ENCODE measurements at regions not wholly inside any gene's neighbourhood (a gene's known extent, or its start where the extent isn't known, plus 50 kb on each side); places are given as distances from the start of the nearest gene placed in this dataset.

- TF ChIP-seq ZNF184 (CRISPR knock-in tag; IDR thresholded peaks at IDR 0.05) (no peak), JUN (IDR thresholded peaks at IDR 0.05; ENCODE audit: borderline replicate concordance, low read depth, low read length) (no peak), JUN (CRISPR knock-in tag; IDR thresholded peaks at IDR 0.05; ENCODE audit: borderline replicate concordance) (no peak), CEBPG (CRISPR knock-in tag; IDR thresholded peaks at IDR 0.05) (no peak), CEBPG (tag; conservative IDR thresholded peaks at IDR 0.05 in 1 of 2, IDR thresholded peaks at IDR 0.05 in 1 of 2) (no peak), KLF16 (IDR thresholded peaks at IDR 0.05) (no peak), HMG20A (CRISPR knock-in tag; conservative IDR thresholded peaks at IDR 0.05) (no peak), SREBF2 (CRISPR knock-in tag; IDR thresholded peaks at IDR 0.05) (no peak), ZNF445 (CRISPR knock-in tag; IDR thresholded peaks at IDR 0.05; ENCODE audit: low read depth) (no peak)
- ChIA-PET CTCF (ENCODE audit: low intra/inter-chr PET ratio) (no interaction called here), POLR2A (no interaction called here)
- FAIRE-seq (no peak), ATAC-seq (no peak), DNase-seq (ENCODE audit: extremely low read depth in 1 of 4, low spot score in 3 of 4) (no peak)
- Histone ChIP-seq H3K36me3 (ENCODE audit: control insufficient read depth, insufficient read depth, low read length) (no peaks in the 10 kb centered on the region), H4K20me1 (replicated peaks; ENCODE audit: control insufficient read depth, insufficient read depth, low read length) (no peaks in the 10 kb centered on the region), H3K4me2 (ENCODE audit: insufficient read depth, low read length) (no peak overlapping the region), H3K79me2 (ENCODE audit: control insufficient read depth, insufficient read depth, low read length) (no peaks in the 10 kb centered on the region), H3K27me3 (ENCODE audit: control insufficient read depth in 2 of 2, insufficient read depth in 2 of 2, low read length in 2 of 2) (no peaks in the 10 kb centered on the region), H2AFZ (ENCODE audit: low read depth, low read length) (no peak overlapping the region), H3K27ac (ENCODE audit: extremely low read depth, low read depth, low read length) (no peak overlapping the region), H3K9ac (ENCODE audit: insufficient read depth in 1 of 2, low read depth in 2 of 2, low read length in 2 of 2) (no peak overlapping the region), H3K4me1 (replicated peaks in 1 of 2; ENCODE audit: control insufficient read depth in 2 of 2, insufficient read depth in 2 of 2, low read length in 2 of 2) (no peaks in the 10 kb centered on the region), H3K9me3 (replicated peaks; ENCODE audit: control insufficient read depth, insufficient read depth, low read depth, low read length) (no peaks in the 10 kb centered on the region; the same call in 1 of the 2 replicates), H3K4me3 (no peak overlapping the region), H3K9me1 (ENCODE audit: control insufficient read depth, insufficient read depth, low read length) (no peaks in the 10 kb centered on the region)
- BruUV-seq (replicated peaks) = no TSS peak
- in situ Hi-C loops (cut with MboI) (no loop called here), intact Hi-C loops (cut with micrococcal nuclease) (no loop called here)
These were observed 490.1 kb upstream of the ARRDC4 start for GRCh38 chr15:97470417-97470816.

- Histone ChIP-seq H3K9ac (ENCODE audit: insufficient read depth in 1 of 2, low read depth in 2 of 2, low read length in 2 of 2) (no peak overlapping the region), H3K9me3 (replicated peaks; ENCODE audit: control insufficient read depth, insufficient read depth, low read depth, low read length) (no peaks in the 10 kb centered on the region; the same call in 1 of the 2 replicates), H2AFZ (ENCODE audit: low read depth, low read length) (no peak overlapping the region), H3K4me1 (replicated peaks in 1 of 2; ENCODE audit: control insufficient read depth in 2 of 2, insufficient read depth in 2 of 2, low read length in 2 of 2) (no peaks in the 10 kb centered on the region), H3K4me2 (ENCODE audit: insufficient read depth, low read length) (no peak overlapping the region), H3K27me3 (ENCODE audit: control insufficient read depth in 2 of 2, insufficient read depth in 2 of 2, low read length in 2 of 2) (no peaks in the 10 kb centered on the region), H3K27ac (ENCODE audit: extremely low read depth, low read depth, low read length) (no peak overlapping the region), H4K20me1 (replicated peaks; ENCODE audit: control insufficient read depth, insufficient read depth, low read length) (no peaks in the 10 kb centered on the region), H3K4me3 (no peak overlapping the region), H3K79me2 (ENCODE audit: control insufficient read depth, insufficient read depth, low read length) (no peaks in the 10 kb centered on the region), H3K36me3 (ENCODE audit: control insufficient read depth, insufficient read depth, low read length) (no peaks in the 10 kb centered on the region), H3K9me1 (ENCODE audit: control insufficient read depth, insufficient read depth, low read length) (no peaks in the 10 kb centered on the region)
- POLR2A ChIA-PET = no interaction called here
- CTCF ChIA-PET (ENCODE audit: low intra/inter-chr PET ratio) = no interaction called here
- DNase-seq (ENCODE audit: extremely low read depth in 1 of 4, low spot score in 3 of 4) (no peak), FAIRE-seq (no peak), ATAC-seq (no peak)
- in situ Hi-C loops (cut with MboI) = no loop called here
- intact Hi-C loops (cut with micrococcal nuclease) = no loop called here
- BruUV-seq (replicated peaks) = no TSS peak
- WGBS (ENCODE audit: insufficient coverage, low coverage, missing lambda C conversion rate) = 0% methylated on average over 1 of the region's 1 CpG
- TF ChIP-seq RB1 (IDR thresholded peaks at IDR 0.05; ENCODE audit: low read depth) (no peak), ARID3A (IDR thresholded peaks at IDR 0.05; ENCODE audit: borderline replicate concordance, low read depth, low read length) (no peak), FOXP1 (CRISPR knock-in tag; IDR thresholded peaks at IDR 0.05) (no peak), FOSL1 (tag; conservative IDR thresholded peaks at IDR 0.05) (no peak), CREB3L1 (IDR thresholded peaks at IDR 0.05; ENCODE audit: borderline replicate concordance, low read depth) (no peak)
- TF ChIP-seq, protein P1, sequence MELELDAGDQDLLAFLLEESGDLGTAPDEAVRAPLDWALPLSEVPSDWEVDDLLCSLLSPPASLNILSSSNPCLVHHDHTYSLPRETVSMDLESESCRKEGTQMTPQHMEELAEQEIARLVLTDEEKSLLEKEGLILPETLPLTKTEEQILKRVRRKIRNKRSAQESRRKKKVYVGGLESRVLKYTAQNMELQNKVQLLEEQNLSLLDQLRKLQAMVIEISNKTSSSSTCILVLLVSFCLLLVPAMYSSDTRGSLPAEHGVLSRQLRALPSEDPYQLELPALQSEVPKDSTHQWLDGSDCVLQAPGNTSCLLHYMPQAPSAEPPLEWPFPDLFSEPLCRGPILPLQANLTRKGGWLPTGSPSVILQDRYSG (tag; conservative IDR thresholded peaks at IDR 0.05; ENCODE audit: low read depth) = no peak
These were observed 486.9 kb upstream of the ARRDC4 start for GRCh38 chr15:97473627-97474026.

Measured in K562 (cell line).